T-helper 1 cell treated with Interleukin-12 subunit alpha and Interleukin-12 subunit beta and Interleukin-4 antibody, amounts not matched to agents 30 ng/mL and 1 ng/mL, for 36 hours (primary cell): ENCODE measurements at regions not wholly inside any gene's neighbourhood (a gene's known extent, or its start where the extent isn't known, plus 50 kb on each side); places are given as distances from the start of the nearest gene placed in this dataset.
"Not testable (repeated sequence)": the region's sequence is repeated elsewhere in the genome, so short reads cannot be mapped to it uniquely, and the experiment has no call there.

Experiments used
- intact Hi-C: fragments of 100-400 bp; cut with micrococcal nuclease; formaldehyde crosslinking; loops from one replicate; pipeline ENCODE4 v1.15.1; 2024

GRCh38 chr10:109809954-109810353 lies 113.4 kb downstream of the XPNPEP1 start:
- intact Hi-C loops = not testable (repeated sequence)

GRCh38 chr10:109801191-109801590 lies 122.1 kb downstream of the XPNPEP1 start:
- intact Hi-C loops = not testable (repeated sequence)

GRCh38 chr10:109790647-109791046 lies 132.7 kb downstream of the XPNPEP1 start:
- intact Hi-C loops = loop anchor here (10.0 kb wide), 1 partner anchor 1706 kb away; no protein-coding TSS in a partner anchor

- intact Hi-C loops = no loop called here
These were observed 139.1 kb downstream of the XPNPEP1 start for GRCh38 chr10:109784236-109784635.

- intact Hi-C loops = no loop called here
These were observed 140.0 kb downstream of the XPNPEP1 start for GRCh38 chr10:109783286-109783685.

GRCh38 chr10:109780997-109781396 lies 142.3 kb downstream of the XPNPEP1 start:
- intact Hi-C loops = no loop called here

GRCh38 chr10:109778993-109779392 lies 144.3 kb downstream of the XPNPEP1 start:
- intact Hi-C loops = no loop called here

- intact Hi-C loops = no loop called here
These were observed 149.2 kb downstream of the XPNPEP1 start for GRCh38 chr10:109774121-109774440.

GRCh38 chr10:109773288-109774120 lies 149.8 kb downstream of the XPNPEP1 start:
- intact Hi-C loops = no loop called here

GRCh38 chr10:109770663-109771062 lies 152.6 kb downstream of the XPNPEP1 start:
- intact Hi-C loops = no loop called here

GRCh38 chr10:109769966-109770365 lies 153.3 kb downstream of the XPNPEP1 start:
- intact Hi-C loops = no loop called here

- intact Hi-C loops = no loop called here
These were observed 157.5 kb downstream of the XPNPEP1 start for GRCh38 chr10:109765838-109766237.

- intact Hi-C loops = no loop called here
These were observed 160.8 kb downstream of the XPNPEP1 start for GRCh38 chr10:109762555-109762954.

GRCh38 chr10:109757670-109758069 lies 165.6 kb downstream of the XPNPEP1 start:
- intact Hi-C loops = not testable (repeated sequence)

- intact Hi-C loops = no loop called here
These were observed 176.4 kb downstream of the XPNPEP1 start for GRCh38 chr10:109746861-109747260.

GRCh38 chr10:109744020-109744419 lies 179.3 kb downstream of the XPNPEP1 start:
- intact Hi-C loops = no loop called here

- intact Hi-C loops = no loop called here
These were observed 179.7 kb downstream of the XPNPEP1 start for GRCh38 chr10:109743574-109743973.

- intact Hi-C loops = no loop called here
These were observed 180.2 kb downstream of the XPNPEP1 start for GRCh38 chr10:109743146-109743545.

- intact Hi-C loops = no loop called here
These were observed 181.6 kb downstream of the XPNPEP1 start for GRCh38 chr10:109741712-109742111.

- intact Hi-C loops = no loop called here
These were observed 182.9 kb downstream of the XPNPEP1 start for GRCh38 chr10:109740436-109740835.

GRCh38 chr10:109737626-109738025 lies 185.7 kb downstream of the XPNPEP1 start:
- intact Hi-C loops = no loop called here

- intact Hi-C loops = no loop called here
These were observed 186.3 kb downstream of the XPNPEP1 start for GRCh38 chr10:109737009-109737408.

GRCh38 chr10:109735776-109736175 lies 187.5 kb downstream of the XPNPEP1 start:
- intact Hi-C loops = no loop called here
